AG09319 (cell line): ENCODE measurements at regions not wholly inside any gene's neighbourhood (a gene's known extent, or its start where the extent isn't known, plus 50 kb on each side); places are given as distances from the start of the nearest gene placed in this dataset.

ENCODE experiments used
- DNase-seq: peaks from one replicate; pipeline ENCODE4 v3.0.0-alpha.2; 2010; ENCODE audit warnings: low read depth; ENCODE audit errors: extremely low read depth
- TF ChIP-seq, protein P1 (sequence below): IDR thresholded peaks from 2 replicates; pipeline ENCODE4 v1.5.1; 2011; ENCODE audit warnings: low read depth, mild to moderate bottlenecking, inconsistent platforms, low read length, moderate library complexity

DNA sequence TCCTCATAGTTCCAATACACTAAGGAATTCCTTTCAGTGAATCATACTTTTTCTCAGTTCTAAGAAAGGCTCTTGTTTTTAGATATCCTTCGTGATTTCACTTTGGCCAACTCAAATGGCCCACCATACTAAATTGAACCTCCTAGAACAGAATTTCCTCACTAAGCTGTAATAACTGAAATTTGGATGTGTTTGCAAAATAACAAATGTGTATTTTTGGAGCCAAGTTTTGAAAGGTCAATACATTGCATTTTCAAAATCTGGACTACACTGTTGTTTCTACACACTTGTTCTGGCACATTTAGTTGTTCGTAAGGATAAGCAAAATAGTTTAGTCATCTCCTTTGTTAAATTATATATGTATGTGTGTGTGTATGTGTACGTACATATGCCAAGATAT, 439.0 kb upstream of the STXBP6 start:
- DNase-seq, result no peak
- TF ChIP-seq, protein P1, sequence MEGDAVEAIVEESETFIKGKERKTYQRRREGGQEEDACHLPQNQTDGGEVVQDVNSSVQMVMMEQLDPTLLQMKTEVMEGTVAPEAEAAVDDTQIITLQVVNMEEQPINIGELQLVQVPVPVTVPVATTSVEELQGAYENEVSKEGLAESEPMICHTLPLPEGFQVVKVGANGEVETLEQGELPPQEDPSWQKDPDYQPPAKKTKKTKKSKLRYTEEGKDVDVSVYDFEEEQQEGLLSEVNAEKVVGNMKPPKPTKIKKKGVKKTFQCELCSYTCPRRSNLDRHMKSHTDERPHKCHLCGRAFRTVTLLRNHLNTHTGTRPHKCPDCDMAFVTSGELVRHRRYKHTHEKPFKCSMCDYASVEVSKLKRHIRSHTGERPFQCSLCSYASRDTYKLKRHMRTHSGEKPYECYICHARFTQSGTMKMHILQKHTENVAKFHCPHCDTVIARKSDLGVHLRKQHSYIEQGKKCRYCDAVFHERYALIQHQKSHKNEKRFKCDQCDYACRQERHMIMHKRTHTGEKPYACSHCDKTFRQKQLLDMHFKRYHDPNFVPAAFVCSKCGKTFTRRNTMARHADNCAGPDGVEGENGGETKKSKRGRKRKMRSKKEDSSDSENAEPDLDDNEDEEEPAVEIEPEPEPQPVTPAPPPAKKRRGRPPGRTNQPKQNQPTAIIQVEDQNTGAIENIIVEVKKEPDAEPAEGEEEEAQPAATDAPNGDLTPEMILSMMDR, result no peak

DNA sequence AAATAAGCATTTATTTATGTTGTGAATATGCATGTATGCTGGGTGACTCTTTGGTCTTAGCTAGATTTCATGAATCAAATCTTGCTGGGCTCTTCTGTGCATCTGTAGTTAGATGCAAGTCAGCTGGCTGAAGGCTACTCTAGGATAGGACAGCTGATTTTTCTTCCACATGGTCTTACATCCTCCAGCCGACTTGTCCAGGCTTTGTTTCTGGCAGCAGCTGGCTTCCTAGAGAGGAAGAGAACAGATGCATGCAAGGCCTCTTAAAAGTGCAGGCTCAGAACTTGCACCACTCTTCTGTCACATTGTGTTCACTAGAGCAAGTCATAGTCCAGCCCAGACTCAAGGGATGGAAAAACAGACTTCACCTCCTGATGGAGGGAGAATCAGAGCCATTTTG, 435.4 kb upstream of the STXBP6 start:
- TF ChIP-seq, protein P1, result no peak

DNA sequence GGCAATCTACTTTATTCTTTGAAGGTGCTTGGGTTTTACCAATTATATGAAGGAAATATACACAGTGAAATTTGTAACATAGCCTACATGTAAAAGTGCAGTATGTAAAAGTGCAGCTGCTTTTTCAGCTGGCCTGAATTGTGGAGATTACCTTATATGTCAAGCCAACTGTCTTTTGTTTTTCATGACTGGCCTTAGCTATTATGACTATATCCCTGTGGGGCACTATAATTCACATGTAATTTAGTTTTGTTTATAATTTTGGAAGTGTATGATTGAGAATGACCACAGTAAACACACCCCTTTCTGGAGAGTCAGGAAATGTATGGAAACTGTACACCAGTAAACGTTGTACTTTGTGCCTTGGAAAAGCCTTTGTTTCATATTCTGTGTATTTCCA, 435.0 kb upstream of the STXBP6 start:
- TF ChIP-seq, protein P1, result no peak
- DNase-seq, result no peak

More for the DNA sequence above, 435.4 kb upstream of the STXBP6 start:
- no peak for DNase-seq

DNA sequence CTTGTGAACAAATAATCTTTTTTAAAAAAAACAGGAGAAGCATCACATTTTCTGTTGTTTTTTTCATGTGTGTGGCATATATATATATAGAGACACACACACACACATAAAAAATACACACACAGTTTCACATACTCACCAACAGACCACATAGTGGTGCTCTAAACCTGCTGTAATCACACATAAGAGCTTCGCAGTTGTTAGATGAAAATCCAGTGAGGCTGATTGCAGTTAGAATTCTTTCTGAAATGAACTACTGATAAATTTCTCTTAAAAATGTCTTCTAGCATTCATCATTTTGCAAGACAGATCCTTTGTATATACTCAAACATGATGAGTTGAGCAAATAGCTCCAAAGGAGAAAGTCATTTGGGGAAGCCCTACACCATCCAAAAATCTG, 434.3 kb upstream of the STXBP6 start:
- TF ChIP-seq, protein P1, result no peak

DNA sequence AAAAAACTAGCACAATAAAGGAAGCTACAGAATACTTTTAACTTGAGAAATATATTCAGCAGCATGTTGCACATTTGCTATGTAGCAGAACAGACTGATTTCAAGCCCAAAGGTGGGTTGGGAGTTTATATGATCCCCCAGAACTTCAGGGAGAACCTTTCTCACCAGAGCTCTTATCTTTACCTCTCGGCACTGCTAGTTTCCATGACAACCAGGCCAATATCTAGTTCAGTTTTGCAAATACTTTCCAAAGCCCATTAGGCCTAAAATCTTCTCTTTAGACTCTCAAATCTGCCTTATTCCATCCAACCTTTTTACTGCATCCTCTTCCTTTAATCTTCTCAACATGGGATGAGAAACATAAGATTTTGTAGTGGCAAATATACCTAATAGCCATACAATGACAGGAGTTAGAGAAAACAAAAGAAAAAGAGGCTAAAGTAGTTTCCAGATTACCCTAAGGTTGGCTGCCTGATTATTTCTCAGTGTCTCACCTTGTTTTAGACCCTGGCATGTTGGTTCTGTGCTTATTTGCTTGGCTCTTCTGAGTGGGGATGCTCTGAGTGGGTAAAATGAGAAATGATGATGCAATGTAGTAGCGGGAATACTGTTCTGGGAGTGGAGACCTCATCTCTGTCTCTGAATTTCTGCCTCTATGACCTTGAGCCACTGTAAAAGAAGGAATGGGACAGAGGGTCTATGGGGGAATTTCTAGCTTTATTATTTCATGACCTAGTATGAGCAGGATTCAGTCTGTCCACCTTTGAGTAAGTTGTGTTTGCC, 427.6 kb upstream of the STXBP6 start:
- TF ChIP-seq, protein P1, result no peak
- no peak for DNase-seq

More for the DNA sequence above, 434.3 kb upstream of the STXBP6 start:
- DNase-seq, result no peak

DNA sequence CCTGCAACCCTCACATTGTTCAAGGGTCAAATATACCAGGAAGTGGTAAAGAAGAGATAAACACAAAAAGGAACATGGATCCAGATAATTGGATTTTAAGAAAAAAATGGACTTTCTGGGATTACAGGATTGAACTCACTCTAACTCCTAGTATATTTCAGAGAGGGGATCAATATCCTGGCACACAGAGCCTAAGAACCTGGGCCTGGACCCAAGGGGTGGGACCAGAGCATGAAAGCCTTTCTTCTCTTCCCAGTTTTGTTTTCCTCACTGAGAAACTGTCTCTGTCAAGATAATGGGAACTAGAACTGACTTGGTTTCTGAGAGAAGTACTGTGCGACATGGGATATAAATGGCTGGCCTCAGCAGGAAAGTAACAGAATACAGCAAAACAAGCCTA, 422.8 kb upstream of the STXBP6 start:
- DNase-seq, result no peak
- TF ChIP-seq, protein P1, result no peak

DNA sequence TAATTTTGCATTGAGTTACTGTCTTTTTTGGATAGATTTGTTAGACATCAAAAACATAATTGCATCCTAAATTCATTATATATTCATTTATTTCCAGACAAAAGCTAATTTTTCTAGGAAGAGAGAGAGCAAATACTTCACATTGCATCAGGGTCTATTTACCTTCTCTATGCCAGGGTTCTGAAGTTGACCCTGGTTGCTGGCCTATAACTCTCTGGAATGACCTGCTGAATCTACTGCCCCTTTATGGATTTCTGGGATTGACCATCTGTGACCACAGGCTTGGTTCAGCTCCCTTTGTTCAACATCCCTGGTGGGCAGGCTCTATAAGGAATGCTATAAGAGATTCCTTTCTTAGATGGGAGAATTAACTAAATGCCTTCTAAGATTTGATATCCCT, 414.8 kb upstream of the STXBP6 start:
- TF ChIP-seq, protein P1, result no peak
- DNase-seq, result no peak
